SH-SY5Y (cell line): ENCODE measurements at regions not wholly inside any gene's neighbourhood (a gene's known extent, or its start where the extent isn't known, plus 50 kb on each side); places are given as distances from the start of the nearest gene placed in this dataset.

Source experiments
- GATA2 ChIP-seq: IDR thresholded peaks from 2 replicates; pipeline ENCODE4 v1.6.1; 2011; ENCODE audit warnings: mild to moderate bottlenecking, low read depth, low read length
- GATA3 ChIP-seq: IDR thresholded peaks from 2 replicates; pipeline ENCODE4 v1.6.1; 2011; ENCODE audit warnings: low read depth, mild to moderate bottlenecking, low read length, moderate library complexity

DNA sequence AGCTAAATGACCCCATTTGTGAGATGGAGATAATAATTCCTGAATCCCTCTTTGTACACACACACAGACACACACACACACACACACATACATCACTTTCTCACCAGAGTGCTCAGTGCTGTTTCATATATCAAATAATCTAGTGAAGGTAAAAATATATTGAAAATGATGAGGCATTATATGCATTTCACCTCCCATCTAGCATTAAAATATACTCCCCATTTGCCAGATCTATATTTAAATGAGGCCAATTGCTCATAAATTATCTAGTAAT is 490.7 kb upstream of the FLRT2 start:
- TF ChIP-seq GATA2 (no peak), GATA3 (no peak)
